ENCODE measurements at regions not wholly inside any gene's neighbourhood (a gene's known extent, or its start where the extent isn't known, plus 50 kb on each side); places are given as distances from the start of the nearest gene placed in this dataset.

GRCh38 chr7:67475293-67475692 is 478.7 kb downstream of the TYW1 start:
- TF ChIP-seq CTCF (IDR thresholded peaks at IDR 0.05): no peak
- TF ChIP-seq EP300 (IDR thresholded peaks at IDR 0.05): no peak

Measured in ovary (tissue), 3 donors.